ENCODE measurements at regions not wholly inside any gene's neighbourhood (a gene's known extent, or its start where the extent isn't known, plus 50 kb on each side); places are given as distances from the start of the nearest gene placed in this dataset.

- no peak for TF ChIP-seq USF1 (IDR thresholded peaks at IDR 0.05; ENCODE audit: borderline replicate concordance, low read depth)
- TF ChIP-seq TEAD4 (IDR thresholded peaks at IDR 0.05; ENCODE audit: borderline replicate concordance, insufficient read depth): peak; percentile 36; the same call in 1 of the 2 replicates
- no peak for TF ChIP-seq USF2 (IDR thresholded peaks at IDR 0.05; ENCODE audit: borderline replicate concordance, low read depth, low read length)
- TF ChIP-seq FOSL2 (IDR thresholded peaks at IDR 0.05; ENCODE audit: borderline replicate concordance, low read depth): peak; percentile 8; the same call in 1 of the 2 replicates
- peak; percentile 80 for TF ChIP-seq TCF12 (IDR thresholded peaks at IDR 0.05)
- no peak for TF ChIP-seq RFX5 (IDR thresholded peaks at IDR 0.05; ENCODE audit: low read length)
- TF ChIP-seq FOXJ3 (CRISPR knock-in tag; IDR thresholded peaks at IDR 0.05): no peak
- TF ChIP-seq RXRA (IDR thresholded peaks at IDR 0.05; ENCODE audit: borderline replicate concordance, low read depth): peak; percentile 40; the same call in 1 of the 2 replicates
- peak; percentile 90 for TF ChIP-seq MEF2A (IDR thresholded peaks at IDR 0.05; ENCODE audit: borderline replicate concordance, low read depth)
Measured at GRCh38 chr1:172914501-172915144, 136.1 kb downstream of the TNFSF18 start (continued).

- Histone ChIP-seq H3K36me3 (replicated peaks in 1 of 2; ENCODE audit: control insufficient read depth in 1 of 2, insufficient read depth in 2 of 2, low read length in 1 of 2) (no peaks in the 10 kb centered on the region), H3K4me1 (ENCODE audit: control insufficient read depth in 1 of 2, insufficient read depth in 2 of 2, low read depth in 1 of 2, low read length in 1 of 2) (peaks cover 6 to 49% of the 10 kb centered on the region in 2 experiments), H3K4me3 (ENCODE audit: low read depth in 2 of 2, low read length in 1 of 2) (no peak overlapping the region), H3K9me3 (peaks cover 4% of the 10 kb centered on the region; the same call in 1 of the 2 replicates), H3K9me2 (no peaks in the 10 kb centered on the region), H2AFZ (ENCODE audit: low read depth) (no peak overlapping the region), H3K79me2 (ENCODE audit: insufficient read depth) (no peaks in the 10 kb centered on the region), H4K20me1 (ENCODE audit: insufficient read depth) (no peaks in the 10 kb centered on the region), H3K4me2 (no peak overlapping the region), H3K27ac (ENCODE audit: low read depth in 2 of 2, low read length in 1 of 2) (peak overlapping the region; percentile 36 to 95; a peak in 3 of 4 replicates), H3K27me3 (ENCODE audit: insufficient read depth) (no peaks in the 10 kb centered on the region), H3F3A (replicated peaks; ENCODE audit: insufficient read depth) (peaks cover 36% of the 10 kb centered on the region), H3K9ac (no peak overlapping the region)
- ChIA-PET POLR2A (no interaction called here), CTCF (no interaction called here)
- DNase-seq: no peak
- no peak for TF ChIP-seq TCF12 (IDR thresholded peaks at IDR 0.05)
- no peak for TF ChIP-seq FOSL2 (IDR thresholded peaks at IDR 0.05; ENCODE audit: borderline replicate concordance, low read depth)
- no peak for TF ChIP-seq GABPA (IDR thresholded peaks at IDR 0.05; ENCODE audit: low read depth)
- TF ChIP-seq USF2 (IDR thresholded peaks at IDR 0.05; ENCODE audit: borderline replicate concordance, low read depth, low read length): no peak
- no peak for TF ChIP-seq ZBTB33 (IDR thresholded peaks at IDR 0.05; ENCODE audit: borderline replicate concordance, low read depth)
- no peak for TF ChIP-seq GATA2 (CRISPR knock-in tag; IDR thresholded peaks at IDR 0.05)
- TF ChIP-seq TEAD4 (IDR thresholded peaks at IDR 0.05; ENCODE audit: borderline replicate concordance, insufficient read depth): no peak
- TF ChIP-seq POLR2AphosphoS5 (IDR thresholded peaks at IDR 0.05; ENCODE audit: low read depth, low read length): no peak
- no peak for TF ChIP-seq TAF1 (IDR thresholded peaks at IDR 0.05; ENCODE audit: borderline replicate concordance, low read depth, low read length)
- TF ChIP-seq NFIC (IDR thresholded peaks at IDR 0.05; ENCODE audit: borderline replicate concordance): no peak
- no peak for TF ChIP-seq RXRA (IDR thresholded peaks at IDR 0.05; ENCODE audit: borderline replicate concordance, low read depth)
- no peak for TF ChIP-seq CTCF (IDR thresholded peaks at IDR 0.05)
- TF ChIP-seq IRF3 (IDR thresholded peaks at IDR 0.05; ENCODE audit: low read depth, low read length): no peak
- TF ChIP-seq MXI1 (IDR thresholded peaks at IDR 0.05; ENCODE audit: low read depth, low read length): no peak
- TF ChIP-seq USF1 (IDR thresholded peaks at IDR 0.05; ENCODE audit: borderline replicate concordance, low read depth): no peak
- TF ChIP-seq CHD2 (IDR thresholded peaks at IDR 0.05; ENCODE audit: low read length, partially characterized antibody): no peak
- TF ChIP-seq EP300 (IDR thresholded peaks at IDR 0.05; ENCODE audit: borderline replicate concordance in 1 of 2, low read depth in 1 of 2, low read length in 1 of 2): no peak
- TF ChIP-seq SMC3 (IDR thresholded peaks at IDR 0.05; ENCODE audit: low read depth, low read length): no peak
- no peak for TF ChIP-seq RAD21 (IDR thresholded peaks at IDR 0.05; ENCODE audit: low read length)
Measured at GRCh38 chr1:172915271-172915670, 135.5 kb downstream of the TNFSF18 start.

Measured in SK-N-SH (cell line).